Lower leg skin (tissue), 4 donors: ENCODE measurements at regions not wholly inside any gene's neighbourhood (a gene's known extent, or its start where the extent isn't known, plus 50 kb on each side); places are given as distances from the start of the nearest gene placed in this dataset.

Experiments used
- DNase-seq, 2 donors: peaks; one replicate each; pipeline ENCODE4 v3.0.0-alpha.2; 2019; ENCODE audit warnings: low spot score in 2 of 2
- H3K4me3 ChIP-seq: fragments of 200-600 bp; sonication (generic); 2 replicates; pipeline ENCODE4 v1.5.1; 2017; ENCODE audit warnings: mild to moderate bottlenecking, low read depth; ENCODE audit not compliant: poor library complexity, severe bottlenecking
- POLR2A ChIP-seq, 2 donors: fragments of 450-650 bp; IDR thresholded peaks; one replicate each; pipeline ENCODE4 v1.6.1; 2016 to 2017; ENCODE audit warnings: antibody characterized with exemption in 2 of 2, mild to moderate bottlenecking in 1 of 2, moderate library complexity in 1 of 2
- WGBS, 2 donors: methylation state at CpG; one replicate each; pipeline ENCODE4 v1.1.5; 2018; 5-methylcytosine and 5-hydroxymethylcytosine counted together
- intact Hi-C: fragments of 100-400 bp; cut with DNase I; formaldehyde crosslinking; loops from one replicate; pipeline ENCODE4 v1.15.0; 2023; ENCODE audit warnings: low total_unique reads
- TF ChIP-seq, protein P1 (sequence below), 3 donors: fragments of 450-650 bp; IDR thresholded peaks; one replicate each; pipeline ENCODE4 v1.5.1; 2016; ENCODE audit warnings: antibody characterized with exemption in 3 of 3, mild to moderate bottlenecking in 3 of 3, moderate library complexity in 2 of 3

DNA sequence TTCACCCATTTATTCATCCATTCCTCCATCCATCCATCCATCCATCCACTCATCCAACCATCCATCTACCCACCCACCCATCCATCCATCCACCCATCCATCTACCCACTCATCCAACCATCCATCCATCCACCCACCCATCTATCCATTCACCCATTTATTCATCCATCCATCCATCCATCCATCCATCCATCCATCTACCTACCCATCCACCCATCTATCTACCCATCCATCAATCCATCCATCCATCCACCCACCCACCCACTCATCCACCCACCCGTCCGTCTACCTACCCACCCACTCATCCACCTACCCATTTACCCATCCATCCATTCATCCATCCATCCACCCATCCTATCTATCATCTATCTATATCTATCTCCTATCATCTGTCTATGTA, 169.4 kb upstream of the SHH start:
- 67 to 76% methylated on average over 2 of the region's 2 CpGs for WGBS, 2 donors
- no peak overlapping the region for H3K4me3 ChIP-seq
- no peak for TF ChIP-seq POLR2A (IDR thresholded peaks at IDR 0.05)
- TF ChIP-seq, protein P1, sequence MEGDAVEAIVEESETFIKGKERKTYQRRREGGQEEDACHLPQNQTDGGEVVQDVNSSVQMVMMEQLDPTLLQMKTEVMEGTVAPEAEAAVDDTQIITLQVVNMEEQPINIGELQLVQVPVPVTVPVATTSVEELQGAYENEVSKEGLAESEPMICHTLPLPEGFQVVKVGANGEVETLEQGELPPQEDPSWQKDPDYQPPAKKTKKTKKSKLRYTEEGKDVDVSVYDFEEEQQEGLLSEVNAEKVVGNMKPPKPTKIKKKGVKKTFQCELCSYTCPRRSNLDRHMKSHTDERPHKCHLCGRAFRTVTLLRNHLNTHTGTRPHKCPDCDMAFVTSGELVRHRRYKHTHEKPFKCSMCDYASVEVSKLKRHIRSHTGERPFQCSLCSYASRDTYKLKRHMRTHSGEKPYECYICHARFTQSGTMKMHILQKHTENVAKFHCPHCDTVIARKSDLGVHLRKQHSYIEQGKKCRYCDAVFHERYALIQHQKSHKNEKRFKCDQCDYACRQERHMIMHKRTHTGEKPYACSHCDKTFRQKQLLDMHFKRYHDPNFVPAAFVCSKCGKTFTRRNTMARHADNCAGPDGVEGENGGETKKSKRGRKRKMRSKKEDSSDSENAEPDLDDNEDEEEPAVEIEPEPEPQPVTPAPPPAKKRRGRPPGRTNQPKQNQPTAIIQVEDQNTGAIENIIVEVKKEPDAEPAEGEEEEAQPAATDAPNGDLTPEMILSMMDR (IDR thresholded peaks at IDR 0.05) = no peak
- intact Hi-C loops = no loop called here
- no peak for DNase-seq

DNA sequence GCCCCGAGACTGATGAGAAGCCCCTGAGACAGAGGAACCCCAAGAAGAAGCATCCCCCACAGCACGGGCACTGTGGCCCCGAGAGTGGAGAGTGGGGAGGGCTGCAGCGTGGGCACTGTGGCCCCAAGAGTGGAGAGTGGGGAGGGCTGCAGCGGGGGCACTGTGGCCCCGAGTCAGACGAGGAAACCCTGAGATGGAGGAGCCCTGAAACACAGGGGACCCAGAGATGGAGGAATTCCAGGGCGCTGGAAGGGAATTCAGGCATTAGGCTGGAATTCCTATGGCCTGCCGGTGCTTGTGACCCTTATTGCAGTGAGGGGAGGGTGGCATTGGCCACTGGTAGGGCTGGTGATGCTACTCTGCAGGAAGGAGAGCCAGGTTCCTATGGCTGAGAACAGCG, 168.6 kb upstream of the SHH start:
- WGBS, 2 donors = 80 to 83% methylated on average over 9 to 10 of the region's 10 CpGs
- intact Hi-C loops = no loop called here
- TF ChIP-seq, protein P1 (IDR thresholded peaks at IDR 0.05) = no peak
- TF ChIP-seq POLR2A (IDR thresholded peaks at IDR 0.05) = no peak
- no peak overlapping the region for H3K4me3 ChIP-seq
- DNase-seq = peak in 1 of 2 donors; percentile 60

DNA sequence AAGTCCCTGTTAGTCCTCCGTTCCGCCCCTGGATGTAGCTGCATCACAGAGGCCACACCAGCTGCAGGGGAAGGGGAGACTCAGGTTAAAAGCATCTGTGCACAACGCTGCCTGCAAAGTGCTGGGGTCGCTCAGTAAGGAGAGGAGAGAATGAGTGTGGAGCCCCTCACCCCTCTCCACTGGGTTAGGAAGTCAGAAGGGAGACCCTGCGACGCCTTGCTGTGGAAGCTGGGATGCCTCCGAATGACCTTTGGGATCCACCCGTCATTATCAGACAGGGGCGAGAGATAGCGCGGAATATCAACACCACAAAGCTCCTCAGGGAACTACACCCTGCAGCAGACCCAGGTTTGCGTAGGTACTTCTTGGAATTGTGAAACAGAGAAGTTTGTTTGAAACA, 167.7 kb upstream of the SHH start:
- WGBS, 2 donors = 82 to 86% methylated on average over 12 of the region's 12 CpGs
- TF ChIP-seq POLR2A (IDR thresholded peaks at IDR 0.05) = no peak
- TF ChIP-seq, protein P1 (IDR thresholded peaks at IDR 0.05) = no peak
- peak in 1 of 2 donors; percentile 63 for DNase-seq
- intact Hi-C loops = no loop called here
- no peak overlapping the region for H3K4me3 ChIP-seq

DNA sequence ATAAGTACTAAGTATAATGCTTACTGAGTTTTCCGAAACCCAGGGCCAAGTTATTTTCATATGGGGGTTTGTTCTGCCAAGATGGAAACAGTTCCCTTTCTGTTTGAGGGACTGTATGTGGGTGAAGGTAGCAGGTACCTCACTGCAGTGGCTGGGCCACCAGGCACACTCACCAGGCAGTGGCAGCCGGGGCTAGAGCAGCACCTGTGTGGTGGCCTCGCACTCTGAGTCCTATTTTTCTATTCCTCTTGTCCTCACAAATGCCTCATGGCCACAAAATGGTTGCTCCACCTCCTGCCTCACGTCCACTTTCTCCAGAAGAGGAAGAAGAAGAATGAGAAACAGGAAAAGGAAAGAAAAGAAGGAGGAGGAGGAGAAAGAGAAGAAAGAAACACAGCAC, 167.3 kb upstream of the SHH start:
- peak in 1 of 2 donors; percentile 52 for DNase-seq
- TF ChIP-seq, protein P1 (IDR thresholded peaks at IDR 0.05) = no peak
- TF ChIP-seq POLR2A (IDR thresholded peaks at IDR 0.05) = no peak
- no peak overlapping the region for H3K4me3 ChIP-seq
- 66 to 68% methylated on average over 4 of the region's 4 CpGs for WGBS, 2 donors
- intact Hi-C loops = no loop called here

DNA sequence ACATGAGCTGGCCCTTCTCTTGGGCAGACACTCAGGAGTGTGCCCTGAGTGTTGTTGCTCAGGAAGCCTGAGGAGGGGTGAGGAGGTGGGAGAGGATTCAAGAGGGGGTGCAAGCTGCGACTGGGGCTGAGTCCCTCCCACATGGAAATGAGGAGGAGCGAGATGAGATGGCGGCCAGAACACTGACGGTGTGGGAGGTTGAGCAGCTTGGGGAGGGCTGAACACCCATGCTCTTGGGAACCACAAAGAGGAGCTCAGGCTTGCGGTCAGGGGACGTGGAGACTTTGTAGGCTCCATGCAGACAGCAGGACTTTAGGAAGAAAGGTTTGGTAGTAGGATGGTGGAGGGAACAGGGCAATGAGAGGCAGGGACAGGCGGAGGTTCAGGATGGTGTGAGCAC, 163.2 kb upstream of the SHH start:
- H3K4me3 ChIP-seq = no peak overlapping the region
- intact Hi-C loops = no loop called here
- peak in 1 of 2 donors; percentile 66 for DNase-seq
- 63 to 77% methylated on average over 7 of the region's 7 CpGs for WGBS, 2 donors
- TF ChIP-seq, protein P1 (IDR thresholded peaks at IDR 0.05) = no peak
- TF ChIP-seq POLR2A (IDR thresholded peaks at IDR 0.05) = no peak

DNA sequence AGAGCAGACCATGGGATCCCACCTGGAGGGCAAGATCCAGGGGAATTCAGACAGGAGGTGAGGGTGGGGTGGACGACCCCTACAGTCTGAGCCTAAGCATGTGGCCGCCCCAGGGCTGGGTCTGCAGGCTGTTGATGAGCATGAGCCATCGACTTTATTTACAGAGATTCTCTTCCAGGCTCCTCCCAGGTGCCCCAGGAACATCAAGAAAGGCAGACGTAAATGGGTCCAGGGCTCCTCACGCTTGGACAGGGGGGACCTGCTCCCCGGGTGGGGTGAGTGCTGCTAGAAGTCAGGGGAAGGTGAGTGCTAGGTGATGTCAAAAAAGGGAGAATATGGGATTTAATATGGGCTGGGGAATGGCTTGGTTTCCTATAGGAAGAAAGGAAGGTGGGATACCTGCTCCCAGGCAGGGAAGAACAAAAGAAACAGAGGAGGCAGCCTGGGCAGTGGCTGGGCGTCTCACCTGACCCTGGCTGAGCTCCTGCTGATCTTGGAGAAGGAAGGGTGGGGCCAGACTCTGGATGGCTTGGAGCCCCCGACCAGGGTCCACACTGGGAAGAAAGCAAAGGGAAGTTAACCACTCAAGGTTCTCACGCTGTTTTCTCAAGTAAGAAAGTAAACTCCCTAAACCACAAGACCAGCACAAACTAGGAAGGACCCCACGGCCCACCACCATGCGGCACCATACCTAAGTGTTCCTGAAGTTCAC, 162.1 kb upstream of the SHH start:
- WGBS, 2 donors = 70 to 76% methylated on average over 11 of the region's 11 CpGs
- peak in 1 of 2 donors; percentile 29 for DNase-seq
- H3K4me3 ChIP-seq = no peak overlapping the region
- no peak for TF ChIP-seq POLR2A (IDR thresholded peaks at IDR 0.05)
- TF ChIP-seq, protein P1 (IDR thresholded peaks at IDR 0.05) = no peak
- intact Hi-C loops = no loop called here
